ENCODE measurements at regions not wholly inside any gene's neighbourhood (a gene's known extent, or its start where the extent isn't known, plus 50 kb on each side); places are given as distances from the start of the nearest gene placed in this dataset.

GRCh38 chr7:89934101-89934500 is 220.2 kb upstream of the STEAP1 start:
- no peak for TF ChIP-seq REST (IDR thresholded peaks at IDR 0.05; ENCODE audit: insufficient replicate concordance, low read depth)
- TF ChIP-seq CTCF (IDR thresholded peaks at IDR 0.05; ENCODE audit: insufficient read depth, low read length) = no peak
- TF ChIP-seq POLR2AphosphoS5 (IDR thresholded peaks at IDR 0.05; ENCODE audit: low read depth) = no peak
